HG02678 (cell line): ENCODE measurements at regions not wholly inside any gene's neighbourhood (a gene's known extent, or its start where the extent isn't known, plus 50 kb on each side); places are given as distances from the start of the nearest gene placed in this dataset.
A peak's percentile ranks its signal among the peaks of the same experiment; 100 is the strongest.

Experiments used
- ATAC-seq: cut with Tn5 transposase; IDR thresholded peaks from one replicate; pipeline ENCODE4 v1.9.1; 2021; ENCODE audit warnings: mild to moderate bottlenecking, moderate library complexity; ENCODE audit not compliant: unreplicated experiment

DNA sequence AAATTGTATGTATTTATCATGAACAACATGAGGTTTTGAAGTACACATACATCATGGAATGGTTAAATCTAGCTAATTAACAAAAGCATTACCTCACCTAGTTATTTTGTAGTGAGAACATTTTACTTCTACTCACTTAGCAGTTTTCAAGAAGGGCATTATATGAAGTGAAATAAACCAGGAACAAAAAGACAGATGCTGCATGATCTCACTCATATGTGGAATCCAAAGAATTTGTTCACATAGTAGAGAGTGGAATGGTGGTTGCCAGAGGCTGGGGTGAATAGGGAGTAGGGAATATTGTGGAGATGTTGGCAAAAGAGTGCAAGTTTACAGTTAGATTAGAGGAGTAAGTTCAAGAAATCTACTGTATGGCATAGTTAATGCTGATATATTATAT is 292.0 kb downstream of the ASXL3 start:
- ATAC-seq = no peak

DNA sequence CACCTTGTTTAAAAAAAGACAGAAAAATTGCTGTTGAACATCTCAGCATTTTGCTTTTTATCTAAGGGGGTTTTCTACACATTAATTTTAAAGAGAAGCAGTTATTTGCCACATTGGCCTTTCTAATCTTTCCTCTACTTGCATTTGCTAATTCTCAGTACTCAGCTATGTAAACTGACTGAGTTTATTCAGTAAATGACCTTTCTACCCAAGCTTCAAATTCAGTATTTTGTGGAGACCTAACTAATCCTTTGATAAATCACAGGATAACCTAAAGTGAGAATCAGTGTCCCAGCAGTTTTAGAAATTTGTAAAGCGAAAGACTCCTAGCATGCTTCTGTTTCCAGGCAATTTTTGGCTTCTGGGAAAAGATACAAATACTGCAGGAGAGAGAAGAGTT is 288.4 kb downstream of the ASXL3 start:
- no peak for ATAC-seq

DNA sequence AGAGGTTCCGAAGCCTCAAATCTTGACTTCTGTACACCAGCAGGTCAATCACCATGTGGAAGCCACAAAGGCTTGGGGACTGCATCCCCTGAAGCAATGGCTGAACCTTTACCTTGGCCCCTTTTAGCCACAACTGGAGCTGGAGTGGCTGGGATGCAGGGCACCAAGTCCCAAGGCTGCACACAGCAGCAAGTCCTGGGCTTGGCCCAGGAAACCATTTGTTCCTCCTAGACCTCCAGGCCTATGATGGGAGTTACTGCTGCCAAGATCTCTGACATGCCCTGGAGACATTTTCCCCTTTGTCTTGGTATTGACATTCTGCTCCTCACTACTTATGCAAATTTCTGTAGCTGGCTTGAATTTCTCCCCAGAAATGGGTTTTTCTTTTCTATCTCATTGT is 285.9 kb downstream of the ASXL3 start:
- no peak for ATAC-seq

DNA sequence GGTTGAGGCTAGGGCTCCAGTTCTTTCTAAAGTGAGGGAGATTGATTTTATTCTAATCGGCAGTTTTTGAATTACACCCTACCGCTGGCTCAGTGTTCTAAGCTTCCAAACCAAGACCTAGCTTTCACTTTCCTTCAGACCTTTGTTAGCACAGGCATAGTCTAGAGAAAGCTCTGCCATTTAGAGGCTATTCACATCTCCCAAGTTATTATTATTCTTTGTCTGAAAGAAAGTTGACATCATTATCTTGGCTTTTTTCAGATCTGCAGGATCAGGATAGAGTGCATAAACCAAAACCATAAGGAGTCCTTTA is 276.8 kb downstream of the ASXL3 start:
- no peak for ATAC-seq

DNA sequence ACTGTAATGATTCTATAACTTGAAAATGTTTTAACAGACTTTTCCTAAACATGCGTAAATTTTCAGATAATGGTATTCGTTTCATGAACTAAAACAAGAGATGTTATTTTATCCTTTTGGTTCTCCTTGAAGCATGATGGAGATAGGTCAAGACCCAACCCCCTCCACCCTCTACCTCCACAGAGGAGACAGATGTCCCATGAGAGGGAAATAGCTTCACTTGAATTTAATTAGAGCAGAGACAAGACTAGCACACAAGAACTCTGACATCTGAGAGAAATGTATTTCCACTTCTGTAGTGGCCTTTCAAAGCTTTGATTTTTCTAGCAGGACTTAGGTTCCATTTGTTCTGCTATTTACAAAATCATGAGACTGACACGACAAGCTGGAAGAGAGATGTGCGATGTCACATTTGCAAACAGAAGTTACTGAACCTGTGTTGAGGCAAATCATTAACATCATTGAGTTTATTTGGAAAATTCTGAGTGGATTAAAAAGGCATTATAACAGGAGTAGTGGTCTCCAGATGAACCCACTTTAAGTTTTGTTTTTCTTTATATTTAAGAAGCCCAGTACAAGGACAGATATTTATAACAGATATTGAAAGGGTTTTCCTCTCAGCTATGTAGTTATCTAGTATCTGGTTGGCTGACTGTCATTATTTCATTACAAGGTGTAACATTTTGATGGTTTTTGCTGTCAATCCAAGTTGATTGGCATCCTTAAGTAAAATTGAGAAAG is 276.2 kb downstream of the ASXL3 start:
- ATAC-seq = no peak

DNA sequence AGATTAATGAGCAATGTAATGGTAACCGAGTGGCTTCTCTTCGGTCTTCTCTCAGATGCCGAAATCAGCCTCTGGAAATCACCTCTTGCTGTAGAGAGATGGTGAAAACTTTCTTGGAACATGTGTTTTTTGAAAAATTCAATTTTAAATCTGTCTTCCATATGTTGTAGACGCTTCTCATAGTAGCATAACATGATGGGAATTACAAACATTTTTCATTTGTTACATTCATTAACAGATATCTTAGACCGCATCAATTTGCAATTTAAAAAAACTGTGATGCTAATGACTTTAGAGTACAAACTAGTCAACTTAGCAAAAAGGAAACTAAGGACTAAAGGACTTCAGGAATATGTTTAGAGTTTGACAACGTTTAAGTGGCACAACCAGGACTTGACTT is 275.2 kb downstream of the ASXL3 start:
- ATAC-seq = no peak

DNA sequence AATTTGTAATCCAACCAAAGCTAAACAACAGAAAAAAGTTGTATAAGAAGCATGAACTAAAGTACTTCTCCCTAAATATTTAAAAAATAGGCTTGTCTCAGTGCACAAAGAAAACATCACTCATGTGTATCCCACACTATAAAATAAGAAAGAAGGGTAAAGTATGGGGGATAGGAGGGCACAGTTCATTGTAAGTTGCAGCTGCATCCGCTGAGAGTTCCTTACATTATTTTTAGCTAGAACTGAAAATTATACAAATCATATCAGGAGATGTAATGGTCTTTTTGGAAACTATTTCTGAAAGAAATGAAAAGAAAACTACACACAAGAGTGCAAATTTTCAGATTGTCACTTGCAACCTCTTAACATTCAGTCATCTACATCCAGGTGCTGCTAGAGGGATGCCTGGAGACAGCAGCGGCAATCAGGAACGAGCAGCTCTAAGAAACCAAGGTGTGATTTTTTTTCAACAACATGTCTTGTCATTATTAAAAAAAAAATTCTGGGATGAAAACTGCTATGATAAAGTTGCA is 273.6 kb downstream of the ASXL3 start:
- no peak for ATAC-seq

DNA sequence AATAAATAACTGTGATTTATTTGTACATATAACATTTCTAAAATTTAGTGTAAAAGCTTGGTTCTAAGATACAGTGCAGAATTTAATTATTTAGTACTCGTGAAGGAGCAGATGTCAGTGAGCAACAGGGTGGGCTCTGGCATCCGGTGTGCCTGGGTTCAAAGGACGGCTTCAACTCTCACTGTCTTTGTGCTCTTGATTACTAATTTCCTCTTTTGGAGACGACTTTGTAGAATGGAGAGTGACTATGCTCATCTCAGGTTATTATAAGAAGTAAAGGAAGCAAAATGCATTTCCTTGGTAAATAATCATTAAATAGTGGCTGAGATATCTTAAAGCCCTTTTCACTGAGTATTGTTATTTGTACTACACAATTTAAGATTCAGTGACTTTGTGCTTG is 271.7 kb downstream of the ASXL3 start:
- ATAC-seq = no peak

DNA sequence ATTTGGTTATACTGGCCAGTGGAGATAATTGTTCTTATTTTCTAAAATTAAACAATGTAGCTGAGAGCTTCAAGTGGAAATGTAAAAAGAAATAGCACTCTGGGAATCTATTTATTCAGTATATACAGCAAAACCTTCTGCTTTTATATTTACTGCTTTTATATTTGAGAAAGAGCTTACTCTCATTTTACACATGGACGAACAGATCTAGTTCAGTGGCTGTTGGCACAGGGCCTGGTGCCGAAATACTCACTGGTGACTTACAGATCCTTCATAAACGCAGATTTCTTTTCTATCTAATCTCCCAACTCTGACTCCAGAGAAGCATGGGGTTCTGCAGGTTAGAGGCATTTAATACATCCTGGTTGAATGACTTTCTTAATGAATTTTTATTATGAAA is 266.2 kb downstream of the ASXL3 start:
- ATAC-seq = no peak

DNA sequence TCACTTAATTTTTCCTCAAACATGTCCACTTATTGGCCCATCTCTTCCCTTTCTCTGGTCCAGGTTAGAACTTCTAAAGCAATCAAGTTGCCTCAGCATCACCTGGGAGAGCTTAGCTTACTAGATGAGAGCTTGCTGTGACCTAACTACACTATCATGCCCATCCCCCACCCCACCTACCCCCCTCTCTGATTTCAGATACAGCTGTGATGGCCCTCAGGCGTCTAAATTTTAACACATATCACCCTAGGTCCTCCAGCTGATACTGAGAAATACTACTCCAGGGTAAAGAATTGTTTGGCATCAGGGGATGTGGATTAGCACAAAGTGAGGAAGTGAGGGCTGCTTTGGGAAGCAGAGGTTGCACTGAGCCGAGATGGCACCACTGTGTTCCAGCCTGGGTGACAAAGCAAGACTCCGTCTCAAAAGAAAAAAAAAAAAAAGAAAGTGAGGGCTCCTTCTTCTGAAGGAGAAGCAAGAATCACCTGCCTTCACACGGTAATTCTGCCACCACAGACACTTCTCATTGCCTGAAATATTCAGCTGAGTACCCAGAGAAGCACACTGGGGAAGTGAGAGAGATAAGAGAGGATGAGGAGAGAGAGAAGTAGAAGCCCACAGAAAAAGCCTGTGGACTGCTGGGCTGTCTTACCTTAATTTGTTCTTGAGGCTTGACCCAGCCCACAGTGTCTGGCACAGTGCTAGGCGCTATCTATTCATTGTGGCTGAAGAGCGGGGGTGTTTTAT is 263.4 kb downstream of the ASXL3 start:
- no peak for ATAC-seq

DNA sequence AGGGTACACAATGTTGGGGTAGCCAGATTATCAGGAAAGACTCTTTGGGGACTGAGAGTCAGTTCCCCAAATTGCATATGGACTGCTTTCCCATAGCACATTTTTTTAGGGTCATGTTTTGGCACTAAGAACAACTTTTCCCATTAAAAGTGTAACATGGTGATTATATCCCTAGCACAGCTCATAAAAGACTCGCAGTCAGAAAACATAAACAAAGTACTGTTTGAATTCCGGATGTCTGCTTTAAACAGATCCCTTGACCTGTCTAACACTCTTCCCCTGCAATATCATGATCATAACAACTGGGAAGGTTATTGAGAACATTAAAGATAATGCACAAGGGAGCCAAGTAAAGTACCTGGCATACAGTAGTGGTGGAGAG is 262.2 kb downstream of the ASXL3 start:
- no peak for ATAC-seq

DNA sequence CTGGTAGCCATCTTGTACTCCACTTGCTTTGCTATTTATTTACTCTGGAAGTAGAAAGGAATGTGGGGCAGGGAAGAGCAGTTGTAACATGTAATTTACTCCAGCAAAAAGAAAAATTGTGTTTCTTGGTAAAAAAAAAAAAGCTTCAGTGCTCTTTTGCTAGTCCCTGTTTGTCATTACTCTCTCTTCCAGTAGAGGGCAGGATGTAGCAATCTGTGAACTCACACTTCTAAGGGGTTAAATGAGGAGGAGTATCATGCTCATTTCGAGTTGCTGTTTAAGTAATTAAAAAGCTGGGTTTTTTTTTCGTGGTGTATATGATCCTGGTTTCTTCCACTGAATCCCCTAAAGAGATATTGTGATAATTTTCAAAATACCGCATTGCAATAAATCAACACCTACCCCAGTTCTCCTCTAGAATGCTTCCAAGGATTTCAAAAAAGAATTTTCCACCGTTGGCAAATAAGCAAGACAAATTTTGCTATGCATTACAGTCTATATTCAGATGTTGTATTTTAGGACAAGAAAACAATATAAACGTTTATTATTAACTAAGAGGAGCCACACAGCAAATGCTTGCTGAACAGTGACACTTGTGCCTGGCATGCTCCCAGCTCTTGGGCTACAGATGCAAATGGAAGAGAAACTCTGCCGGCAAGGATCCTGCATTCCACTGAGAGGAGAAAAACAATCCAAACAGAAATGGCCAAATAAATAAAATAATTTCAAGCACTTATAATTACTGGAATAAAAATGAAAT is 261.6 kb downstream of the ASXL3 start:
- ATAC-seq = peak; percentile 64

DNA sequence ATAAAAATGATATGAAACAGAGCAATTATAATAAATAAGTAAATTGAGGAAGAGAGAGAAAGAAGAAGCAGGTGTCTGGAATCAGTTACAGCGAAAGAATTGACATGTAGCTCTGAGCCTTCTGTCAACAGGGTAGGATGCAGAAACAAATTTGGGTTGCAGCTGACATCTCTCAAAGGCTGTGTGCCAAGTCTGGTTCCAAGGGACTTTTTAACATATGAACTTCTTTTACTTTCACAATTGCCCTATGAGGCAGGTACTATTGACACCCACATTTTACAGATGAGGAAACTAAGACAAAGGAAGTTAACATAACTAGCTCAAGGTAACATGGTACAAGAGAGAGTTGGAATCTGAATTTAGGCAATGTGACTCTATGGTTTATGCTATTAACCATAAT is 260.0 kb downstream of the ASXL3 start:
- ATAC-seq = no peak

DNA sequence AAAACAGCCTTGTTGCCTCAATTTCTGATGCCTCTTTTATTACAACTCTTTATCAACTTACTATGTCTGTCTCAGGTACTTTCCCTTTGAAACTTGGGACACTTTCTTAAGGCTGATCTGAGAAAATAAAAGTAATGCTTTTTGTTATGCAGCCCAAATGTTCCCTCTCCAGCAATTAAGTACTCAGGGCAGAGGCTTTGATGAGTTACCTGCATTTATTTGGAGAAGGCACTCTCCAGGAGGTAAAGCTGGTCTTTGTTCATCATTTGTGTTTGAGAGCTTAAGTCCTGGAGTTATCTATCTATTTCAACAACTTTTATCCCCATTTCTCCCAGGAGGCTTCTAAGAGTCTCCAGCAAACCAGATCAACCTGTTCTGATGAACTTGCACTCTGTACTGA is 259.2 kb downstream of the ASXL3 start:
- ATAC-seq = no peak

DNA sequence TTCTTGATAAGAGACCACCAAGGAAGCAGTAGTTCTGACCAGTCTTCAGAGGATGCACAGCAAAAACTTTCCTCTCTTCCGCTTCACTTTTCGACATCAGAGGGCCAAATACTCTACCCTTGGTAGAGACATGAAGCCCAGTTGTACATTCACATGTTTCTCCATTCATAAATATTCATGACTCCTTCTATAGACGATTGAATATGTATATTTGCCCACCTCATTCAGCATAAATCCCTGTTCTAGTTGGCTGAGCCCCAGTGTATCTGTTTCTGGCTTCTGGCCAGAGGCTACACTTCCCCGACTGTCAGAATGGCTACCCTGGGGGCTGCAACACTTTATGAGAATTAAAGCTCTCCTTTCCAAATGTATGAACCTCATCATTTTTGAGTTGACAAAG is 258.5 kb downstream of the ASXL3 start:
- ATAC-seq = no peak

DNA sequence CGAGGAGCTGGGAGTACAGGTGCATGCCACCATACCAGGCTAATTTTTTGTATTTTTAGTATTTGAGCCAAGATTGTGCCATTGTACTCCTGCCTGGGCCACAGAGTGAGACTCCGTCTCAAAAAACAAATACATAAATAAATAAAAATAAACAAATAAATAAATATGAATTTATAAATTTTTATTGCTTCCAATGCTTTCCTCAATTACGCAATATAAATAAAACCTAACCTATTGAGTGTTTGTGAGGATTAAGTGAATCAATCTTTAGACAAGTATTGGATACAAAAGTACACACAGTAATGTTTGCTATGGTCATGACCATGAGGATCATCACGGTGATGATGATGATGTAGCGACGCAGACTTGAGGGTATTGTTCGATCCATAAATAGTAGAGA is 257.4 kb downstream of the ASXL3 start:
- no peak for ATAC-seq

DNA sequence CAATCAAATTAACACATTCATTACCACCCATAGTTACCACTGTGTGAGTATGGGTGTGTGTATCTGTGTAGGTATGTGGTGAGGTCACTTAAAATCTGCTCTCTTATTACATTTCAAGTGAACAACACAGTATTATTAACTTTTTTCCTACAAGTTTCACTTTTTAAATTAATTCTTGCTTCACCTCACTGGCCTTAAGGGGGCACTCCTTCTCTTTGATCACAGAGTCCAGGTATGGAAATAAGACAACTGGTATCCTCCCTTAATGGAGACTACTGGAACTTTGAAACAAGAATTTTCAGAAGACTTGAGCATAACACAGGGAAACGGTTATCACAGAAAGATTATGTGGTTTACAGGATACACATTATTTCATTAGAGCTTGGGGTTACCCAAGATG is 255.8 kb downstream of the ASXL3 start:
- ATAC-seq = no peak

DNA sequence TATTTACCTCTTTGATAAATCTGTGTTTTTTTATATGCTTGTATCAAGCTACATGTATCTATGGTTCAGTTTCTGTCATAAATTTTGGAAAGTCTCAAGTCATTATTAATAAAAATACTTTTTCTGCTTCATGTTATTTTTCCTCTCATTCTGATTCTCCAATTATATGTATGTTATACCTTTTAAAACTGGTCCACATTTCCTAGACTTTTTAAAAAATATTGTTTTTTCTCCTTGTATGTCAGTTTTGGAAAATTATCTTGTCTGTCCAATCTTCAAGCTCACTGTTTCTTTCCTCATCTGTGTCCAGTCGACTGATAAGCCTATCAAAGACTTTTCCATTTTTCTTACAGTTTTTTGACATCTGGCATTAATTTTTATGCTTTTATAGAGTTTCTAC is 253.4 kb downstream of the ASXL3 start:
- ATAC-seq = no peak

DNA sequence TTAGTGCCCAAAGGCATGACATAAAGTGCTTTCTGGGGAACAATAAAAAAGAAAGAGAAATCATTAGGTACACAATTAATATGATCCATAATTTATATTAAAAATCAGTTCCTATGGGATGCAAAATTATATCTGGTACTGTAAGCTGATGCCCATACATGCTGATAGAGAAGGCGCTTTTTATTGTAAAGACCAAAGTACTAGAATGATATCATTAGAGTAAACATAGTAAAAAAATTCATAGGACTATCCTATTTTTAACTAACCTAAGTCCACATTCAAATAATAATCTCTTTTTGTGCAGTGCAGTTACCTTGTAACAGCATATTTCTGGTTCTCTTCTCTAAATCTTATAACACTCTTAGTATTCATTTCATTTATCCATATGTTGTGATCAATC is 252.2 kb downstream of the ASXL3 start:
- no peak for ATAC-seq

DNA sequence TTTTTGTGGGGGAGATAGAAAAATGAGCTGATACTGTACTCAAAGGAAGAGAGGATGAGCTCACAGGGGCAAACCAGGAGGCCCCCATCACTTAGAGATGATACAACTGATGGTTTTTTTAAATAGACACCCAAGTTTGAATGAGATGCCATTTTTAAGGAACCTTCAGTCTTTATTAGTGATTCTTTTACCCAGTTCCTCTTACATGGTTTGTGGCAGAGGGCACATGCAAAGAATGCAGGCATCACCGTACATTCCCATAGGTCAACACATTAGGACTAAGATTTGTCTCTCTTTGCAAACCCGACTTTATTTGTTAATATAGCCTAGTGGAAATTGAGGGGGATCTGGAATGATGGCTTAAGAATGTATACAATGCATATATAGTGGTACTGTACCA is 250.9 kb downstream of the ASXL3 start:
- no peak for ATAC-seq

DNA sequence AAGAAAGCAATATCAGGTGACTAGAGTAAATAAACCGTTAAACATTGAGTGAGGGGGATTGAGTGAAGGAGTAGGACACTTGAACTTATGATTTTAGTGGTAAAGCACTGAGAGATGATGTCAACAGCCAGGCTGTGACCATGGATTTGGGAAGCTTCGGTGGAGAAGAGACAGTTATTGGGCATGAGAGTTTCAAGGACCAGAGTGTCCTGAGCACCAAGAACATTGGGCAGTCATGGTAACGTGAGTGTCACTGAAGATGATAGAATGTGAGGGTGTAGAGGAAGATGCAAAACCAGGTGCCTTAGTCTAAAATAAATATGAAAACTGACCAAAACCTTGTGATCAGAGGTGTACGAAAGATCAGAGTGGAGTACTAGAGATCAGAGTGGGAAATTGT is 248.1 kb downstream of the ASXL3 start:
- ATAC-seq = no peak

DNA sequence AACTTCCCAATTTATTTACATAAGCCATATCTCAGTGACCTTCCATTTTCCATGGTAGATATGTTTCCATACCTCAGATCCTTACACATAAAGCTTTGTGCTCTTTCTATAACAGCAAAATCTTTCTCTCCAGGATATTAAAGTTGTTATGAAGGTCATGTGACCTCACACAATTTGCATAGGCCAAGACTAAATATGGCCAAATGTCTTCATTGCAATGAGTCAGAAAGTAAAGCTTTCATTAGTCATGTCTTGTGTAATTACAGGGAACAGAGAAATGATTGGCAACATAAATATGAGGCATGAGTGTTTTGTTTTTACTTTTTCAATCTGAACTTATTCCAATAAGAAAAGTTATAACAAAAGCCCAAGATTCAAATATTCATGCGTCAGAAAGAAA is 243.5 kb downstream of the ASXL3 start:
- no peak for ATAC-seq
